ENCODE measurements at regions not wholly inside any gene's neighbourhood (a gene's known extent, or its start where the extent isn't known, plus 50 kb on each side); places are given as distances from the start of the nearest gene placed in this dataset.

- H3K4me3 Mint-ChIP-seq, result no peak overlapping the region
- H3K36me3 Mint-ChIP-seq (ENCODE audit: low read depth), result peaks cover 6% of the 10 kb centered on the region
- TF ChIP-seq CTCF (IDR thresholded peaks at IDR 0.05), result no peak
- H3K9me3 Mint-ChIP-seq, result peaks cover 23% of the 10 kb centered on the region
- H3K27me3 Mint-ChIP-seq (ENCODE audit: low read depth, poor library complexity), result peaks cover 10% of the 10 kb centered on the region
- H3K27ac Mint-ChIP-seq, result no peak overlapping the region
- no peaks in the 10 kb centered on the region for H3K4me1 Mint-ChIP-seq
- DNase-seq, result no peak
Measured at GRCh38 chr12:115364921-115365320, 680.9 kb upstream of the TBX3 start.

GRCh38 chr12:115362339-115362976 is 678.5 kb upstream of the TBX3 start:
- no peak for TF ChIP-seq CTCF (IDR thresholded peaks at IDR 0.05)
- Mint-ChIP-seq H3K9me3 (peaks cover 12% of the 10 kb centered on the region), H3K27me3 (ENCODE audit: low read depth, poor library complexity) (peaks cover 10% of the 10 kb centered on the region), H3K27ac (no peak overlapping the region), H3K4me1 (peaks cover 2% of the 10 kb centered on the region), H3K36me3 (ENCODE audit: low read depth) (peaks cover 6% of the 10 kb centered on the region), H3K4me3 (no peak overlapping the region)
- DNase-seq, result no peak

DNA sequence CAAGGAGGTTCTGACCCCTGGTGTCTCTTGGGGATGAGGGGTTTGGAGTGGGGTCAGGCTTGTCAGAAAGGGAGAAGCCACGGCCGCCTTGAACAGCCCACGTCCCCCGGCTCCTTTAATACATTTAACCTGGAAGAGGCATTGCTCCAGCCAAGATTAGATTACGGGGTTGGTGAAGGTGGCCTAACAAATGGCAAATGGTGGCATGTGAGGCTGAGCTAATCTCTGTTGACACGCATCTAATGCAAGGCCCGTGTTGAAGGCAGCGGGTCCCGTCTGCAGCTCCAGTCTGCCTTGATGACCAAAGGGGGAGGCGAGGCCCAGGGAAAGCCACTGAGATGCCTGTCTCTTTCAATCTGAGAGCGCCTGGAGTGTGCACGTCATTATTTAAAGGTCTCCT is 673.7 kb upstream of the TBX3 start:
- Mint-ChIP-seq H3K4me3 (no peak overlapping the region), H3K4me1 (peaks cover 16% of the 10 kb centered on the region), H3K27me3 (ENCODE audit: low read depth, poor library complexity) (peaks cover 7% of the 10 kb centered on the region), H3K27ac (no peak overlapping the region), H3K36me3 (ENCODE audit: low read depth) (no peaks in the 10 kb centered on the region), H3K9me3 (peaks cover 3% of the 10 kb centered on the region)
- TF ChIP-seq CTCF (IDR thresholded peaks at IDR 0.05), result no peak
- DNase-seq, result no peak

GRCh38 chr12:115355301-115355700 is 671.3 kb upstream of the TBX3 start:
- Mint-ChIP-seq H3K4me1 (peaks cover 16% of the 10 kb centered on the region), H3K36me3 (ENCODE audit: low read depth) (no peaks in the 10 kb centered on the region), H3K9me3 (peaks cover 3% of the 10 kb centered on the region), H3K4me3 (no peak overlapping the region), H3K27me3 (ENCODE audit: low read depth, poor library complexity) (peaks cover 5% of the 10 kb centered on the region), H3K27ac (no peak overlapping the region)
- DNase-seq, result no peak
- TF ChIP-seq CTCF (IDR thresholded peaks at IDR 0.05), result no peak

GRCh38 chr12:115354007-115354890 is 670.3 kb upstream of the TBX3 start:
- no peak overlapping the region for H3K27ac Mint-ChIP-seq
- peaks cover 3% of the 10 kb centered on the region for H3K9me3 Mint-ChIP-seq
- H3K27me3 Mint-ChIP-seq (ENCODE audit: low read depth, poor library complexity), result peaks cover 5% of the 10 kb centered on the region
- H3K36me3 Mint-ChIP-seq (ENCODE audit: low read depth), result no peaks in the 10 kb centered on the region
- TF ChIP-seq CTCF (IDR thresholded peaks at IDR 0.05), result no peak
- no peak overlapping the region for H3K4me3 Mint-ChIP-seq
- peaks cover 24% of the 10 kb centered on the region for H3K4me1 Mint-ChIP-seq
- DNase-seq, result no peak

Measured in nephron progenitor cell (in vitro differentiated cells).